Liver (tissue), 8 donors: ENCODE measurements at regions not wholly inside any gene's neighbourhood (a gene's known extent, or its start where the extent isn't known, plus 50 kb on each side); places are given as distances from the start of the nearest gene placed in this dataset.

Experiments
- DNase-seq: peaks from one replicate; pipeline ENCODE4 v3.0.0-alpha.2; 2017; ENCODE audit warnings: low spot score
- H3K27ac ChIP-seq, 2 donors: one replicate each; pipeline ENCODE4 v1.7.0; 2013; ENCODE audit warnings: inconsistent platforms in 2 of 2, low read length in 2 of 2, control low read depth in 1 of 2, low read depth in 1 of 2, mild to moderate bottlenecking in 1 of 2
- H3K27me3 ChIP-seq, 4 donors: one replicate each; pipeline versions ENCODE4 v1.6.1 to v1.7.0; 2013; ENCODE audit warnings: low read length in 3 of 4, inconsistent platforms in 1 of 4, mild to moderate bottlenecking in 1 of 4, moderate library complexity in 1 of 4; ENCODE audit not compliant: control insufficient read depth in 4 of 4, insufficient read depth in 4 of 4
- H3K36me3 ChIP-seq, 4 donors: one replicate each; pipeline versions ENCODE4 v1.6.1 to v1.7.0; 2013; ENCODE audit warnings: low read length in 3 of 4, mild to moderate bottlenecking in 3 of 4, low read depth in 1 of 4, moderate library complexity in 1 of 4; ENCODE audit not compliant: control insufficient read depth in 4 of 4, insufficient read depth in 3 of 4
- H3K4me1 ChIP-seq, 4 donors: one replicate each; pipeline versions ENCODE4 v1.6.1 to v1.7.0; 2013; ENCODE audit warnings: low read length in 3 of 4, mild to moderate bottlenecking in 3 of 4, moderate library complexity in 1 of 4; ENCODE audit not compliant: control insufficient read depth in 4 of 4, insufficient read depth in 4 of 4
- H3K4me3 ChIP-seq, 3 donors: one replicate each; pipeline versions ENCODE4 v1.6.1 to v1.7.0; 2013; ENCODE audit warnings: low read length in 3 of 3, control low read depth in 1 of 3, low read depth in 1 of 3, mild to moderate bottlenecking in 1 of 3
- H3K9ac ChIP-seq, 2 donors: one replicate each; pipeline ENCODE4 v1.7.0; 2013; ENCODE audit warnings: low read length in 2 of 2, mild to moderate bottlenecking in 2 of 2, moderate library complexity in 2 of 2, control low read depth in 1 of 2, low read depth in 1 of 2
- H3K9me3 ChIP-seq, 4 donors: one replicate each; pipeline versions ENCODE4 v1.6.1 to v1.7.0; 2013; ENCODE audit warnings: low read length in 3 of 4; ENCODE audit not compliant: control insufficient read depth in 4 of 4
- EGR1 ChIP-seq, 2 donors: IDR thresholded peaks; 2 replicates each; pipeline ENCODE4 v1.6.1; 2016 to 2018; ENCODE audit warnings: antibody characterized with exemption in 2 of 2, low read depth in 2 of 2
- FOXA1 ChIP-seq: IDR thresholded peaks from 2 replicates; pipeline ENCODE4 v1.6.1; 2016; ENCODE audit warnings: antibody characterized with exemption
- FOXA2 ChIP-seq: IDR thresholded peaks from 2 replicates; pipeline ENCODE4 v1.6.1; 2016; ENCODE audit warnings: antibody characterized with exemption
- GABPA ChIP-seq, 2 donors: IDR thresholded peaks in 1 of 2; conservative IDR thresholded peaks in 1 of 2; 2 replicates each; pipeline ENCODE4 v1.6.1; 2016; ENCODE audit warnings: antibody characterized with exemption in 2 of 2, mild to moderate bottlenecking in 1 of 2, moderate library complexity in 1 of 2
- HNF4A ChIP-seq, 2 donors: conservative IDR thresholded peaks; 2 replicates each; pipeline ENCODE4 v1.6.1; 2016; ENCODE audit warnings: antibody characterized with exemption in 2 of 2, mild to moderate bottlenecking in 2 of 2
- HNF4G ChIP-seq: IDR thresholded peaks from 2 replicates; pipeline ENCODE4 v1.6.1; 2016; ENCODE audit warnings: antibody characterized with exemption
- JUND ChIP-seq, 2 donors: IDR thresholded peaks; 2 replicates each; pipeline ENCODE4 v1.6.1; 2016; ENCODE audit warnings: antibody characterized with exemption in 2 of 2
- NR2F2 ChIP-seq: IDR thresholded peaks from 2 replicates; pipeline ENCODE4 v1.6.1; 2016; ENCODE audit warnings: antibody characterized with exemption
- RAD21 ChIP-seq, 2 donors: IDR thresholded peaks; 2 replicates each; pipeline ENCODE4 v1.6.1; 2016; ENCODE audit warnings: antibody characterized with exemption in 2 of 2, mild to moderate bottlenecking in 2 of 2
- REST ChIP-seq: IDR thresholded peaks from 2 replicates; pipeline ENCODE4 v1.6.1; 2016; ENCODE audit warnings: antibody characterized with exemption, mild to moderate bottlenecking
- RXRA ChIP-seq, 2 donors: IDR thresholded peaks; 2 replicates each; pipeline ENCODE4 v1.6.1; 2017 to 2018; ENCODE audit warnings: antibody characterized with exemption in 2 of 2, mild to moderate bottlenecking in 1 of 2
- SP1 ChIP-seq: IDR thresholded peaks from 2 replicates; pipeline ENCODE4 v1.6.1; 2018; ENCODE audit warnings: antibody characterized with exemption, mild to moderate bottlenecking
- TAF1 ChIP-seq: conservative IDR thresholded peaks from 2 replicates; pipeline ENCODE4 v1.6.1; 2016; ENCODE audit warnings: antibody characterized with exemption, mild to moderate bottlenecking
- YY1 ChIP-seq: IDR thresholded peaks from 2 replicates; pipeline ENCODE4 v1.6.1; 2016; ENCODE audit warnings: antibody characterized with exemption, mild to moderate bottlenecking
- ZBTB33 ChIP-seq: IDR thresholded peaks from 2 replicates; pipeline ENCODE4 v1.6.1; 2016; ENCODE audit warnings: antibody characterized with exemption
- WGBS: extraction: QIAGEN DNeasy Blood & Tissue Kit; methylation state at CpG from one replicate; pipeline ENCODE4 v1.1.7; 2013; 5-methylcytosine and 5-hydroxymethylcytosine counted together
- TF ChIP-seq, protein P1 (sequence below): IDR thresholded peaks from 2 replicates; pipeline ENCODE4 v1.6.1; 2016; ENCODE audit warnings: antibody characterized with exemption
- TF ChIP-seq, protein P2 (sequence below): fragments of 150-350 bp; IDR thresholded peaks from 2 replicates; pipeline ENCODE4 v1.5.1; 2017; ENCODE audit warnings: improper control_type of control experiment, low read depth, low read length; ENCODE audit not compliant: missing input control
- TF ChIP-seq, protein P3 (sequence below): IDR thresholded peaks from 2 replicates; pipeline ENCODE4 v1.6.1; 2016; ENCODE audit warnings: antibody characterized with exemption
- donor health status: healthy.
- donor health status: healthy.
- donor health status: healthy.
- donor health status: healthy.
- donor health status: healthy.

DNA sequence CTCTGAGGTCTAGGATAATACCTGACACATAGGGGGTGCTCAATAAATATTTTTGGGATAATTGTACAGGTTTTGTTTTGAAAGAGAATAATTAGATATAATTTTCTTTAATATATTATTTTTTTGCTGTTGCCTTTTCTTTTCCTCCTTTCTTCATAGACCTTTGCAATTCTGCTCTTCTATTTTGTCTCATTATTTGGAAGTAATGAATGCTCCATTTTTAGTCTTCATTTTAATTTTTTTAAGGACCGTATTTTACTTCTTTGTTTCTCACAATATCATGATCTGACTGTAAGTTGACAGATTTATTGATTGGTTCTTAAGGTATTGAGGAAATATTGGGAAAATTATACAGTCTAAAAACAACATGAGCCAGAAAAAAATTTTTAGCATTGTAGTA lies 150.5 kb upstream of the TMC3 start:
- Histone ChIP-seq H3K27ac (no peak overlapping the region), H3K4me1 (no peaks in the 10 kb centered on the region), H3K9me3 (no peaks in the 10 kb centered on the region), H3K9ac (no peak overlapping the region), H3K27me3 (no peaks in the 10 kb centered on the region), H3K36me3 (no peaks in the 10 kb centered on the region), H3K4me3 (no peak overlapping the region)
- WGBS, result 99% methylated on average over 1 of the region's 1 CpG
- no peak for TF ChIP-seq GABPA (IDR thresholded peaks at IDR 0.05 in 1 of 2, conservative IDR thresholded peaks at IDR 0.05 in 1 of 2)
- no peak for TF ChIP-seq HNF4A (conservative IDR thresholded peaks at IDR 0.05)
- TF ChIP-seq, protein P1, sequence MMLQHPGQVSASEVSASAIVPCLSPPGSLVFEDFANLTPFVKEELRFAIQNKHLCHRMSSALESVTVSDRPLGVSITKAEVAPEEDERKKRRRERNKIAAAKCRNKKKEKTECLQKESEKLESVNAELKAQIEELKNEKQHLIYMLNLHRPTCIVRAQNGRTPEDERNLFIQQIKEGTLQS, result no peak
- no peak for TF ChIP-seq REST
- TF ChIP-seq NR2F2, result no peak
- no peak for TF ChIP-seq RXRA (IDR thresholded peaks at IDR 0.05)
- TF ChIP-seq YY1, result no peak
- no peak for TF ChIP-seq SP1
- TF ChIP-seq HNF4G, result no peak
- no peak for TF ChIP-seq TAF1
- no peak for TF ChIP-seq ZBTB33
- TF ChIP-seq EGR1 (IDR thresholded peaks at IDR 0.05; ENCODE audit: low read depth in 2 of 2), result no peak
- TF ChIP-seq, protein P2, sequence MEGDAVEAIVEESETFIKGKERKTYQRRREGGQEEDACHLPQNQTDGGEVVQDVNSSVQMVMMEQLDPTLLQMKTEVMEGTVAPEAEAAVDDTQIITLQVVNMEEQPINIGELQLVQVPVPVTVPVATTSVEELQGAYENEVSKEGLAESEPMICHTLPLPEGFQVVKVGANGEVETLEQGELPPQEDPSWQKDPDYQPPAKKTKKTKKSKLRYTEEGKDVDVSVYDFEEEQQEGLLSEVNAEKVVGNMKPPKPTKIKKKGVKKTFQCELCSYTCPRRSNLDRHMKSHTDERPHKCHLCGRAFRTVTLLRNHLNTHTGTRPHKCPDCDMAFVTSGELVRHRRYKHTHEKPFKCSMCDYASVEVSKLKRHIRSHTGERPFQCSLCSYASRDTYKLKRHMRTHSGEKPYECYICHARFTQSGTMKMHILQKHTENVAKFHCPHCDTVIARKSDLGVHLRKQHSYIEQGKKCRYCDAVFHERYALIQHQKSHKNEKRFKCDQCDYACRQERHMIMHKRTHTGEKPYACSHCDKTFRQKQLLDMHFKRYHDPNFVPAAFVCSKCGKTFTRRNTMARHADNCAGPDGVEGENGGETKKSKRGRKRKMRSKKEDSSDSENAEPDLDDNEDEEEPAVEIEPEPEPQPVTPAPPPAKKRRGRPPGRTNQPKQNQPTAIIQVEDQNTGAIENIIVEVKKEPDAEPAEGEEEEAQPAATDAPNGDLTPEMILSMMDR, result no peak
- TF ChIP-seq FOXA2, result no peak
- TF ChIP-seq FOXA1, result no peak
- TF ChIP-seq RAD21 (IDR thresholded peaks at IDR 0.05), result no peak
- TF ChIP-seq, protein P3, sequence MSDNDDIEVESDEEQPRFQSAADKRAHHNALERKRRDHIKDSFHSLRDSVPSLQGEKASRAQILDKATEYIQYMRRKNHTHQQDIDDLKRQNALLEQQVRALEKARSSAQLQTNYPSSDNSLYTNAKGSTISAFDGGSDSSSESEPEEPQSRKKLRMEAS, result no peak
- TF ChIP-seq JUND (IDR thresholded peaks at IDR 0.05), result no peak
- no peak for DNase-seq

- H3K27ac ChIP-seq, result no peak overlapping the region
- no peaks in the 10 kb centered on the region for H3K4me1 ChIP-seq
- H3K27me3 ChIP-seq, result no peaks in the 10 kb centered on the region
- no peak overlapping the region for H3K9ac ChIP-seq
- H3K36me3 ChIP-seq, result no peaks in the 10 kb centered on the region
- no peak overlapping the region for H3K4me3 ChIP-seq
- DNase-seq, result no peak
- no peaks in the 10 kb centered on the region for H3K9me3 ChIP-seq
- WGBS, result 68% methylated on average over 2 of the region's 2 CpGs
- TF ChIP-seq RXRA (IDR thresholded peaks at IDR 0.05) (no peak), ZBTB33 (no peak)
Measured at GRCh38 chr15:81523867-81524266, 149.9 kb upstream of the TMC3 start.
